ENCODE measurements at regions not wholly inside any gene's neighbourhood (a gene's known extent, or its start where the extent isn't known, plus 50 kb on each side); places are given as distances from the start of the nearest gene placed in this dataset.
"Not testable (repeated sequence)": the region's sequence is repeated elsewhere in the genome, so short reads cannot be mapped to it uniquely, and the experiment has no call there.

- TF ChIP-seq, protein P1, sequence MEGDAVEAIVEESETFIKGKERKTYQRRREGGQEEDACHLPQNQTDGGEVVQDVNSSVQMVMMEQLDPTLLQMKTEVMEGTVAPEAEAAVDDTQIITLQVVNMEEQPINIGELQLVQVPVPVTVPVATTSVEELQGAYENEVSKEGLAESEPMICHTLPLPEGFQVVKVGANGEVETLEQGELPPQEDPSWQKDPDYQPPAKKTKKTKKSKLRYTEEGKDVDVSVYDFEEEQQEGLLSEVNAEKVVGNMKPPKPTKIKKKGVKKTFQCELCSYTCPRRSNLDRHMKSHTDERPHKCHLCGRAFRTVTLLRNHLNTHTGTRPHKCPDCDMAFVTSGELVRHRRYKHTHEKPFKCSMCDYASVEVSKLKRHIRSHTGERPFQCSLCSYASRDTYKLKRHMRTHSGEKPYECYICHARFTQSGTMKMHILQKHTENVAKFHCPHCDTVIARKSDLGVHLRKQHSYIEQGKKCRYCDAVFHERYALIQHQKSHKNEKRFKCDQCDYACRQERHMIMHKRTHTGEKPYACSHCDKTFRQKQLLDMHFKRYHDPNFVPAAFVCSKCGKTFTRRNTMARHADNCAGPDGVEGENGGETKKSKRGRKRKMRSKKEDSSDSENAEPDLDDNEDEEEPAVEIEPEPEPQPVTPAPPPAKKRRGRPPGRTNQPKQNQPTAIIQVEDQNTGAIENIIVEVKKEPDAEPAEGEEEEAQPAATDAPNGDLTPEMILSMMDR (conservative IDR thresholded peaks at IDR 0.05; ENCODE audit: low read length), result not testable (repeated sequence)
- not testable (repeated sequence) for TF ChIP-seq EZH2phosphoT487 (IDR thresholded peaks at IDR 0.05; ENCODE audit: borderline replicate concordance)
These were observed 177.6 kb upstream of the MME start for GRCh38 chr3:154902495-154902894.
